A549 (cell line): ENCODE measurements at regions not wholly inside any gene's neighbourhood (a gene's known extent, or its start where the extent isn't known, plus 50 kb on each side); places are given as distances from the start of the nearest gene placed in this dataset.

Experiments used
- ATAC-seq, 2 experiments: fragments of 200-7000 bp in 1 of 2; fragments of >200 bp in 1 of 2; cut with Nextera tagmentation in 1 of 2; cut with Tn5 transposase in 1 of 2; 3 replicates each; pipeline versions ENCODE4 v1.8.0 to v1.9.1; 2018 to 2020; ENCODE audit warnings: mild to moderate bottlenecking in 1 of 2, moderate library complexity in 1 of 2
- CTCF ChIA-PET: fragments of 300-600 bp; sonication (Branson Sonifier 250); formaldehyde crosslinking; extraction: SDS; loops from one replicate; lab custom pipeline; 2021; ENCODE audit warnings: antibody characterized with exemption, inconsistent platforms; lab: Yijun Ruan, JAX
- POLR2A ChIA-PET: fragments of 350-600 bp; formaldehyde crosslinking; extraction: SDS; loops from one replicate; lab custom pipeline; 2021; ENCODE audit warnings: antibody characterized with exemption, inconsistent platforms; lab: Yijun Ruan, JAX
- DNase-seq, 2 experiments: peaks; one replicate each; pipeline versions ENCODE4 v3.0.0 to v3.0.0-alpha.2; 2011 to 2016; ENCODE audit warnings: low read depth in 1 of 2, low spot score in 1 of 2
- FAIRE-seq: peaks from 2 replicates; lab custom pipeline; 2011; peaks lifted over from hg19 to GRCh38; lab: Jason Lieb, UNC
- H3K27ac ChIP-seq, 2 experiments: fragments of >200 bp; sonication (Bioruptor Twin); formaldehyde crosslinking; 3 replicates each; pipeline ENCODE4 v1.5.1; 2016 to 2017
- H3K4me1 ChIP-seq: fragments of >200 bp; sonication (Bioruptor Twin); formaldehyde crosslinking; 3 replicates; pipeline ENCODE4 v1.6.1; 2016
- H3K4me2 ChIP-seq: fragments of >200 bp; sonication (Bioruptor Twin); formaldehyde crosslinking; 3 replicates; pipeline ENCODE4 v1.6.1; 2016
- H3K4me3 ChIP-seq: fragments of >200 bp; sonication (Bioruptor Twin); formaldehyde crosslinking; 3 replicates; pipeline ENCODE4 v1.5.1; 2016
- H3K9me3 ChIP-seq: fragments of >200 bp; sonication (Bioruptor Twin); formaldehyde crosslinking; 3 replicates; pipeline ENCODE4 v1.6.1; 2016
- BHLHE40 ChIP-seq: IDR thresholded peaks from 2 replicates; pipeline ENCODE4 v1.6.1; 2012; ENCODE audit warnings: low read depth, low read length, inconsistent platforms
- CBX8 ChIP-seq: fragments of 200-600 bp; sonication (generic); IDR thresholded peaks from 2 replicates; pipeline ENCODE4 v1.6.1; 2016
- ELK1 ChIP-seq: fragments of 150-350 bp; IDR thresholded peaks from 2 replicates; pipeline ENCODE4 v1.6.1; 2014; ENCODE audit warnings: low read depth, mild to moderate bottlenecking, low read length
- EP300 ChIP-seq, 2 experiments: fragments of >200 bp; sonication (Bioruptor Twin); formaldehyde crosslinking; IDR thresholded peaks; 2 replicates in 1 of 2; 3 replicates in 1 of 2; pipeline ENCODE4 v1.6.1; 2016 to 2017
- HMGXB4 ChIP-seq: fragments of 250-450 bp; sonication (Bioruptor Pico); IDR thresholded peaks from 2 replicates; pipeline ENCODE4 v1.5.0; 2021; ENCODE audit warnings: mild to moderate bottlenecking, moderate library complexity, borderline replicate concordance
- JUN ChIP-seq, 2 experiments: fragments of >200 bp; sonication (Bioruptor Twin); formaldehyde crosslinking; IDR thresholded peaks; 2 replicates in 1 of 2; 3 replicates in 1 of 2; pipeline ENCODE4 v1.6.1; 2016 to 2017
- KDM1A ChIP-seq: fragments of 200-600 bp; sonication (generic); IDR thresholded peaks from 2 replicates; pipeline ENCODE4 v1.6.1; 2016; ENCODE audit warnings: low read depth, mild to moderate bottlenecking
- NFE2L2 ChIP-seq: fragments of 150-350 bp; conservative IDR thresholded peaks from 2 replicates; pipeline ENCODE4 v1.6.1; 2014; ENCODE audit warnings: low read length
- PHF8 ChIP-seq: fragments of 200-600 bp; sonication (generic); IDR thresholded peaks from 2 replicates; pipeline ENCODE4 v1.6.1; 2016; ENCODE audit warnings: low read depth, mild to moderate bottlenecking, antibody characterized with exemption, moderate library complexity, borderline replicate concordance
- POLR2A ChIP-seq: IDR thresholded peaks from 2 replicates; pipeline ENCODE4 v1.6.1; 2012; ENCODE audit warnings: mild to moderate bottlenecking, low read length
- RAD21 ChIP-seq, 2 experiments: fragments of >200 bp in 1 of 2; sonication (Bioruptor Twin) in 1 of 2; formaldehyde crosslinking in 1 of 2; IDR thresholded peaks in 1 of 2; conservative IDR thresholded peaks in 1 of 2; 2 replicates in 1 of 2; 3 replicates in 1 of 2; pipeline ENCODE4 v1.6.1; 2012 to 2018; ENCODE audit warnings: inconsistent platforms in 1 of 2
- RCOR1 ChIP-seq: fragments of 150-350 bp; IDR thresholded peaks from 2 replicates; pipeline ENCODE4 v1.6.1; 2014; ENCODE audit warnings: antibody characterized with exemption, low read length, low read depth
- RFX5 ChIP-seq: fragments of 450-650 bp; IDR thresholded peaks from 2 replicates; pipeline ENCODE4 v1.7.1; 2014; ENCODE audit warnings: antibody characterized with exemption, mild to moderate bottlenecking, moderate library complexity
- SREBF2 ChIP-seq: fragments of 450-650 bp; IDR thresholded peaks from 2 replicates; pipeline ENCODE4 v1.6.1; 2014; ENCODE audit warnings: mild to moderate bottlenecking, moderate library complexity
- TFCP2L1 ChIP-seq: fragments of 250-450 bp; sonication (Bioruptor Pico); IDR thresholded peaks from 2 replicates; pipeline ENCODE4 v1.5.0; 2021; ENCODE audit warnings: mild to moderate bottlenecking
- TP53 ChIP-seq: fragments of 250-450 bp; sonication (Bioruptor Pico); IDR thresholded peaks from 2 replicates; pipeline ENCODE4 v1.5.0; 2021; ENCODE audit warnings: mild to moderate bottlenecking, moderate library complexity
- ZFP36 ChIP-seq: fragments of 450-650 bp; IDR thresholded peaks from 2 replicates; pipeline ENCODE4 v1.6.1; 2014; ENCODE audit warnings: borderline replicate concordance; ENCODE audit not compliant: partially characterized antibody
- ZSCAN20 ChIP-seq: fragments of 250-450 bp; sonication (Bioruptor Pico); IDR thresholded peaks from 2 replicates; pipeline ENCODE4 v1.8.0; 2022; ENCODE audit warnings: mild to moderate bottlenecking, moderate library complexity
- WGBS: methylation state at CpG from one replicate; pipeline ENCODE4 v1.1.6; 2017; ENCODE audit errors: missing lambda C conversion rate; 5-methylcytosine and 5-hydroxymethylcytosine counted together
- TF ChIP-seq, protein P1 (sequence below): fragments of >200 bp; sonication (Bioruptor Twin); formaldehyde crosslinking; IDR thresholded peaks from 2 replicates; pipeline ENCODE4 v1.6.1; 2016
- TF ChIP-seq, protein P2 (sequence below): IDR thresholded peaks from 2 replicates; pipeline ENCODE4 v1.6.1; 2012; ENCODE audit warnings: low read depth, borderline replicate concordance
- TF ChIP-seq, protein P3 (sequence below): fragments of 450-650 bp; IDR thresholded peaks from 2 replicates; pipeline ENCODE4 v1.6.1; 2014; ENCODE audit warnings: antibody characterized with exemption

- ChIA-PET POLR2A (no interaction called here), CTCF (interaction anchor here (1.0 to 12.3 kb wide), 7 partner anchors 12 to 350 kb away, joined by 3 to 151 read pairs (median 3); no protein-coding TSS in a partner anchor)
- 94% methylated on average over 4 of the region's 4 CpGs for WGBS
- no peak for FAIRE-seq
- ATAC-seq: no peak
- H3K9me3 ChIP-seq: no peaks in the 10 kb centered on the region
- TF ChIP-seq CBX8 (no peak), RCOR1 (no peak), RFX5 (no peak), POLR2A (no peak)
- H3K4me3 ChIP-seq: no peak overlapping the region
- H3K4me1 ChIP-seq: peaks cover 32% of the 10 kb centered on the region
- H3K27ac ChIP-seq: peak overlapping the region in 1 of 2 experiments; percentile 57; a peak in 4 of 6 replicates
- no peak for DNase-seq
- peak overlapping the region; percentile 63; the same call in 1 of the 3 replicates for H3K4me2 ChIP-seq
These were observed 283.6 kb upstream of the TPM1 start for GRCh38 chr15:62758952-62759349.

DNA sequence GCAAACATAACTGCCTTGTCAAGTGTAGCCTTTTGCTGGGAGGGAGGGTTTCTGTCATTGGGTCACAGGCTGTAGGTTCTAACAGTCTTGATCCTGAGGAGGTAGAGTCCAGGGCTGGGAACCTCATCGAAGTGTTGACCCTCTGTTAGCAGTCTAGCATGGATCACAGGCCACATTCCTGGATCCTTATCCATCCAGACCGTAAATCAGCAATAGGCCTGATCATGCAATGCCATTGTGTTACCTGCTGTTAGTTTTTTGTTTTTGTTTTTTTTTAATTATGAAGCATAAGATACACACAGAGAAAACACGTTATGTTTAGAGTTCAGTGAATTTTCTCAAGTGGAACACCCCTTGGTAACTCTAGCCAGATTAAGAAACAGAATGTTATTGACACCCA, 282.0 kb upstream of the TPM1 start:
- Histone ChIP-seq H3K9me3 (no peaks in the 10 kb centered on the region), H3K4me3 (no peak overlapping the region), H3K27ac (no peak overlapping the region), H3K4me2 (no peak overlapping the region), H3K4me1 (peaks cover 28% of the 10 kb centered on the region)
- POLR2A ChIA-PET: no interaction called here
- WGBS: 81% methylated on average over 3 of the region's 3 CpGs
- CTCF ChIA-PET: interaction anchor here (1.3 to 12.3 kb wide), 2 partner anchors 11 to 17 kb away, joined by 3 to 151 read pairs; no protein-coding TSS in a partner anchor
- FAIRE-seq: no peak
- TF ChIP-seq, protein P1, sequence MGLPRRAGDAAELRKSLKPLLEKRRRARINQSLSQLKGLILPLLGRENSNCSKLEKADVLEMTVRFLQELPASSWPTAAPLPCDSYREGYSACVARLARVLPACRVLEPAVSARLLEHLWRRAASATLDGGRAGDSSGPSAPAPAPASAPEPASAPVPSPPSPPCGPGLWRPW: no peak
- TF ChIP-seq SREBF2 (no peak), BHLHE40 (no peak), ZSCAN20 (CRISPR knock-in tag) (no peak), RAD21 (conservative IDR thresholded peaks at IDR 0.05 in 1 of 2, IDR thresholded peaks at IDR 0.05 in 1 of 2) (no peak), EP300 (IDR thresholded peaks at IDR 0.05) (no peak), PHF8 (no peak), ZFP36 (no peak), TFCP2L1 (no peak), JUN (IDR thresholded peaks at IDR 0.05) (no peak), ELK1 (no peak), KDM1A (no peak), TP53 (no peak), HMGXB4 (CRISPR knock-in tag) (no peak), NFE2L2 (no peak)
- TF ChIP-seq, protein P2, sequence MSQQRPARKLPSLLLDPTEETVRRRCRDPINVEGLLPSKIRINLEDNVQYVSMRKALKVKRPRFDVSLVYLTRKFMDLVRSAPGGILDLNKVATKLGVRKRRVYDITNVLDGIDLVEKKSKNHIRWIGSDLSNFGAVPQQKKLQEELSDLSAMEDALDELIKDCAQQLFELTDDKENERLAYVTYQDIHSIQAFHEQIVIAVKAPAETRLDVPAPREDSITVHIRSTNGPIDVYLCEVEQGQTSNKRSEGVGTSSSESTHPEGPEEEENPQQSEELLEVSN: no peak
- TF ChIP-seq, protein P3, sequence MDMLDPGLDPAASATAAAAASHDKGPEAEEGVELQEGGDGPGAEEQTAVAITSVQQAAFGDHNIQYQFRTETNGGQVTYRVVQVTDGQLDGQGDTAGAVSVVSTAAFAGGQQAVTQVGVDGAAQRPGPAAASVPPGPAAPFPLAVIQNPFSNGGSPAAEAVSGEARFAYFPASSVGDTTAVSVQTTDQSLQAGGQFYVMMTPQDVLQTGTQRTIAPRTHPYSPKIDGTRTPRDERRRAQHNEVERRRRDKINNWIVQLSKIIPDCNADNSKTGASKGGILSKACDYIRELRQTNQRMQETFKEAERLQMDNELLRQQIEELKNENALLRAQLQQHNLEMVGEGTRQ: no peak
- TF ChIP-seq, all 56 proteins: peak for 0
- DNase-seq: no peak
- no peak for ATAC-seq
